GM12865 (cell line): ENCODE measurements at regions not wholly inside any gene's neighbourhood (a gene's known extent, or its start where the extent isn't known, plus 50 kb on each side); places are given as distances from the start of the nearest gene placed in this dataset.

ENCODE experiments used
- DNase-seq: peaks from one replicate; pipeline ENCODE4 v3.0.0; 2010; ENCODE audit warnings: low read depth
- H3K4me3 ChIP-seq: 2 replicates; pipeline ENCODE4 v1.5.1; 2011; ENCODE audit warnings: mild to moderate bottlenecking, low read depth, low read length, control low read depth
- TF ChIP-seq, protein P1 (sequence below): IDR thresholded peaks from 2 replicates; pipeline ENCODE4 v1.5.1; 2011; ENCODE audit warnings: low read length, control low read depth, low read depth, inconsistent platforms; ENCODE audit not compliant: insufficient read depth; ENCODE audit errors: missing control alignments

DNA sequence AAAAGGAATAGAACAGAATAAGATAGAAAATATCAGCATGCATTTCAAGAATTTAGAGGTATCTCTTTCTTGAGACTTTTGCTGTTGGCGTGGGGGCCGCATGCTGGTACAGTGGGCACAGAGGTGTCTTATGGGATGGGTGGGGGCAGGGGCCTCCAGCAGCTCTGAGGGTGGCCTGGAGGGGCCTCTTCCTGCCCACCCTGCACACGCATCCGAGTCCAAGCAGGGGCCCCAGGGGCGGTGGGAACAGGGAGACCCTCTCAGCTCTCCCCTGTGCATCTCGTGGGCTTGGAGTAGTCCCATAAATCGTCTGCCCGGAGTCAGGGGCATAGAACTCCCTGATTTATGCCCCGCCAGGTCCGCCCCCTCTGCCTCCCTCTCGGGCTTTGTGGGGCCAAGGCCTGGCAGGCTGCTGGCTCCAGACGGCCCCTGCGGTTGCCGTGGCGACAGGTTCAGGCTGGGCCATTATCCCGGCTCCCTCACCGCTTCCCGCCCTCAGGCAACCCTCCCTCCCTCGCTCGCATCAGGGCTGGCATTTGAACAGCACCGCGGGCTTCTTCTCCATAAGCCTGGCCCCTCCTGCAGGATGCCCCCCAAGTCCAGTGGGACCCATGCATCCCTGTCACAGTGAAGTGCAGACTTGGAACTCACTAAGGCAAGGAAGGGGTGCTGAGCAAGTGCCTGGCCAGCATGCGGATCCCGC, 133.2 kb upstream of the ZBTB40 start:
- H3K4me3 ChIP-seq: no peak overlapping the region
- no peak for DNase-seq
- TF ChIP-seq, protein P1, sequence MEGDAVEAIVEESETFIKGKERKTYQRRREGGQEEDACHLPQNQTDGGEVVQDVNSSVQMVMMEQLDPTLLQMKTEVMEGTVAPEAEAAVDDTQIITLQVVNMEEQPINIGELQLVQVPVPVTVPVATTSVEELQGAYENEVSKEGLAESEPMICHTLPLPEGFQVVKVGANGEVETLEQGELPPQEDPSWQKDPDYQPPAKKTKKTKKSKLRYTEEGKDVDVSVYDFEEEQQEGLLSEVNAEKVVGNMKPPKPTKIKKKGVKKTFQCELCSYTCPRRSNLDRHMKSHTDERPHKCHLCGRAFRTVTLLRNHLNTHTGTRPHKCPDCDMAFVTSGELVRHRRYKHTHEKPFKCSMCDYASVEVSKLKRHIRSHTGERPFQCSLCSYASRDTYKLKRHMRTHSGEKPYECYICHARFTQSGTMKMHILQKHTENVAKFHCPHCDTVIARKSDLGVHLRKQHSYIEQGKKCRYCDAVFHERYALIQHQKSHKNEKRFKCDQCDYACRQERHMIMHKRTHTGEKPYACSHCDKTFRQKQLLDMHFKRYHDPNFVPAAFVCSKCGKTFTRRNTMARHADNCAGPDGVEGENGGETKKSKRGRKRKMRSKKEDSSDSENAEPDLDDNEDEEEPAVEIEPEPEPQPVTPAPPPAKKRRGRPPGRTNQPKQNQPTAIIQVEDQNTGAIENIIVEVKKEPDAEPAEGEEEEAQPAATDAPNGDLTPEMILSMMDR: no peak

- TF ChIP-seq, protein P1: no peak
- no peak overlapping the region for H3K4me3 ChIP-seq
- no peak for DNase-seq
Measured at GRCh38 chr1:22319608-22320007, 132.0 kb upstream of the ZBTB40 start.

DNA sequence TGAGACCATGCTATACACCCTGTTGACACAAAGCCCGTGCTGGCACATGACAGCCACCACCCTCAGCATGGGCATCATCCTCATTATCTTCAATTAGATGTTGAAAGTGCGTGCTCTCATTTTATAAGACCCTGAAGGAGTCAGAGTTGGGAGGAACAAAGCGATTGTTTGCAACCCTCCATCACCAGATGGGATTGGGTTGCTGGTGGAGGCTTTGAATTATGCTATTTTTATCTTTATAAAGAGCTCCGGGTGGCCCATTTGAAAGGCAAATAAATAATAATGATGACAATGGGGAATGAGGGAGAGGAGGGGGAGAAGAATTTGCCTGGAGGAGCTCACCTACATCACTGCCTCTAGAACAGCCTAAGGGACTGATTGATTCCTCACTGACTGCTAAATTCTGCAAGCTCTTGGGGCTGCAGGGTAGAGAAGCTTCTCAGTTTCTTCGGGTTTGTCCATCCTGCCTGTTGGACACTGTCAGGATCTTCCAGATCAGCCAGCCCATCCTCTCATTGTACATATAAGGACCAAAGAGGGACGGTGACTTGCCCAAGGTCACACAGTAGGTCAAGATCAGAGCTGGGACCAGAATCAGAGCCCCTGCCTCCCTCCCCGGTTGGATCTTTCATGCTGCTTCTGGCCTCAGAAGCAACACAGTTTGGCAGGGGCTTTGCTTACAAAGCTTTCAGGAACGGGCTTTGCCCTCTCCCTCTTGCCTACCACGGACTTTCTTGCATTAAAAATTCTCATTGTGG, 130.9 kb upstream of the ZBTB40 start:
- TF ChIP-seq, protein P1: no peak
- no peak overlapping the region for H3K4me3 ChIP-seq
- DNase-seq: no peak

- TF ChIP-seq, protein P1: no peak
- no peak overlapping the region for H3K4me3 ChIP-seq
- DNase-seq: no peak
Measured at GRCh38 chr1:22321917-22322316, 129.7 kb upstream of the ZBTB40 start.

GRCh38 chr1:22323141-22323845, 128.4 kb upstream of the ZBTB40 start:
- H3K4me3 ChIP-seq: no peak overlapping the region
- no peak for DNase-seq
- TF ChIP-seq, protein P1: no peak

- no peak overlapping the region for H3K4me3 ChIP-seq
- TF ChIP-seq, protein P1: no peak
- no peak for DNase-seq
Measured at GRCh38 chr1:22323846-22324504, 127.7 kb upstream of the ZBTB40 start.
